ENCODE measurements at regions not wholly inside any gene's neighbourhood (a gene's known extent, or its start where the extent isn't known, plus 50 kb on each side); places are given as distances from the start of the nearest gene placed in this dataset.

DNA sequence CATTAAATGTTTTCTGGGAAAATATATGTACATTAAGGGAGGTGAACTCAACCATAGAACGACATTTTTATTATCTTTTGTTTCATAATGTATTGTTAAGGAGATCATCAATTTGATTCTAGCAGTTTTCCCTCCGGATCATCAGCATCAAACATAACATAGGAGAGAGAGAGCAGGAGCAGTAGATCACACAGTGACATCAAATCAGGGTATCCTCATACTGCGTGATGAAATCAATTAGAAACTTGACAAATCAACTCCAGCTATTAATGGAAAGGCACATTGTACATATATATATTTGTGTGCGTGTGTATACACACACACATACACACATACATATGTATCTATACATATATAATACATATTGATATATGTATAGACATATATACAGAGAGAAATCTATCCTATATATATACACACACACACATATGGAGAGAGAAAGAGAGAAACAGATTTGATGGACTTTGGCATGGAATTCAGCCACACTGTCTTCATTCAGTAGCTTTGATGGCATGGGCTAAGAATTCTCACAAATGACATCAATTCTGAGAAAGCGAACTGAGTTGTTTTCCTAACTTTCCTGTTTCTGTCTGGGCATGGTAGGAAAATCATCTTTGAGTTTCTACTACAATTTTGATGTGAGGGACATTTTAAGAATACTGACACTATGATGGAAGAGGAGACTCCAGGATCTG lies 1302.8 kb upstream of the SEL1L start:
- Histone ChIP-seq H3K9me3 (ENCODE audit: control insufficient read depth in 1 of 2, low read length in 2 of 2) (no peaks in the 10 kb centered on the region), H3K27ac (ENCODE audit: low read length) (no peak overlapping the region), H3K36me3 (ENCODE audit: control insufficient read depth in 1 of 2, insufficient read depth in 2 of 2, low read length in 2 of 2) (no peaks in the 10 kb centered on the region), H3K4me1 (ENCODE audit: control insufficient read depth in 1 of 2, insufficient read depth in 2 of 2, low read length in 2 of 2) (no peaks in the 10 kb centered on the region), H3K4me3 (ENCODE audit: low read depth in 1 of 2, low read length in 2 of 2) (no peak overlapping the region), H3K27me3 (ENCODE audit: low read depth, low read length) (no peaks in the 10 kb centered on the region)

DNA sequence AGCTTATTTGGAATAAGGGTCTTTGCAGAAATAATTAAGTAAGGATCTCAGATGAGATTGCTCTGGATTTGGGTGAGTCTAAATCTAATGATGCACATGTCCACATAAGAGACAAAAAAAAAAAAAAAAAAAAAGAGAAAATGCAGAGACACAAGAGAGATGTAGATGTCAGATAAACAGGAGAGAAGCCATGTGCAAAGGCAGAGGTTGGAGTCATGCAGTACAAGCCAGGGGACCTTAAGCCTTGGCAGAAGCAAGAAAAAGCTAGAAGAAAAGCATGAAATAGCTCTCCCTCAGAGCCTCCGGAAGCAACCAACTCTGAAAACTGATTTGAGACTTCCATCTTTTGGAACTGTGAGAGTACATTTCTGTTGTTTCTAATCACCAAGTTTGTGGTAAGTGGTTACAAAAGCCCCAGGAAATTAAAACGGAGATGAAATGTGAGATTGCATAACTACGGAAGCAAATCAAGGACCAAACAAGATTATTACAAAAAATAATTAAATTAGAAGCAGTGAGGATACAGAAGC lies 1304.0 kb upstream of the SEL1L start:
- H3K4me3 ChIP-seq (ENCODE audit: low read depth in 1 of 2, low read length in 2 of 2): no peak overlapping the region
- no peaks in the 10 kb centered on the region for H3K27me3 ChIP-seq (ENCODE audit: low read depth, low read length)
- H3K36me3 ChIP-seq (ENCODE audit: control insufficient read depth in 1 of 2, insufficient read depth in 2 of 2, low read length in 2 of 2): no peaks in the 10 kb centered on the region
- no peaks in the 10 kb centered on the region for H3K4me1 ChIP-seq (ENCODE audit: control insufficient read depth in 1 of 2, insufficient read depth in 2 of 2, low read length in 2 of 2)
- H3K27ac ChIP-seq (ENCODE audit: low read length): no peak overlapping the region
- no peaks in the 10 kb centered on the region for H3K9me3 ChIP-seq (ENCODE audit: control insufficient read depth in 1 of 2, low read length in 2 of 2)

DNA sequence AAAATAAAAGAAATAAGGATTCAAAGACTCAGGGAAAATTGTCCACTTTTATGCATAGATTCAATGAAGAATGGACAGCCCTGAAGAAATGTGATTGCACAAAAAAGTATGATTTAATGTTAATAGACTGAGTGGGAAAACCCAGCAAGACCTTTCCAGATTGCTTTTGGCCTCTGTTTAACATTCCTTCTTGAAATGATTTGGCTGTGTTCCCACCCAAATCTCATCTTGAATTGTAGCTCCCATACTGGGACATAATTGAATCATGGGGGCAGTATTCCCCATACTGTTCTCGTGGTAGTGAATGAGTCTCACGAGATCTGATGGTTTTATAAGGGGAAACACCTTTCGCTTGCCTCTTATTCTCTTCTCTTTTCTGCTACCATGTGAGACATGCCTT lies 1316.9 kb upstream of the SEL1L start:
- Histone ChIP-seq H3K27me3 (ENCODE audit: low read depth, low read length) (no peaks in the 10 kb centered on the region), H3K9me3 (ENCODE audit: control insufficient read depth in 1 of 2, low read length in 2 of 2) (no peaks in the 10 kb centered on the region), H3K4me3 (ENCODE audit: low read depth in 1 of 2, low read length in 2 of 2) (no peak overlapping the region), H3K4me1 (ENCODE audit: control insufficient read depth in 1 of 2, insufficient read depth in 2 of 2, low read length in 2 of 2) (peaks cover 0 to 9% of the 10 kb centered on the region in 2 donors), H3K36me3 (ENCODE audit: control insufficient read depth in 1 of 2, insufficient read depth in 2 of 2, low read length in 2 of 2) (no peaks in the 10 kb centered on the region), H3K27ac (ENCODE audit: low read length) (no peak overlapping the region)

DNA sequence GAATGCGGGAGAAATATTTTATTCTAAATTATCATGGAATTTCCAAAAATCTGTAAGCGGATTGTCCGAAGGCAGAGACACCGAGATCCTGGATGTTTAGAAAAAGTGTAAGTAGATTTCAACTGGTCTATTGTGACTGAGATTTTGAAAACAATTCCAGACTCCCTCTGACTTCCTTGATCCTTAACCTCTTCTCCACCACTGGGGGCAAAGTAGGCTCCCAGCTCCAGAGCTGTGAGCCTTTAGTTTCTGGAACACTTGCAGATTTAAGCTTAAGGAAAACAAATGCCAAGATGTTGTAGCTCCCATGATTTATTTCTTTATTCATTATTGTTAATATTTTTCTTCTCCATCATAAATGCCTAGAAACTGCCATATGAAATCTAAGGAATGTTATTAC lies 1320.5 kb upstream of the SEL1L start:
- Histone ChIP-seq H3K4me3 (ENCODE audit: low read depth in 1 of 2, low read length in 2 of 2) (no peak overlapping the region), H3K36me3 (ENCODE audit: control insufficient read depth in 1 of 2, insufficient read depth in 2 of 2, low read length in 2 of 2) (no peaks in the 10 kb centered on the region), H3K9me3 (ENCODE audit: control insufficient read depth in 1 of 2, low read length in 2 of 2) (no peaks in the 10 kb centered on the region), H3K27ac (ENCODE audit: low read length) (no peak overlapping the region), H3K4me1 (ENCODE audit: control insufficient read depth in 1 of 2, insufficient read depth in 2 of 2, low read length in 2 of 2) (peaks cover 0 to 16% of the 10 kb centered on the region in 2 donors), H3K27me3 (ENCODE audit: low read depth, low read length) (no peaks in the 10 kb centered on the region)

DNA sequence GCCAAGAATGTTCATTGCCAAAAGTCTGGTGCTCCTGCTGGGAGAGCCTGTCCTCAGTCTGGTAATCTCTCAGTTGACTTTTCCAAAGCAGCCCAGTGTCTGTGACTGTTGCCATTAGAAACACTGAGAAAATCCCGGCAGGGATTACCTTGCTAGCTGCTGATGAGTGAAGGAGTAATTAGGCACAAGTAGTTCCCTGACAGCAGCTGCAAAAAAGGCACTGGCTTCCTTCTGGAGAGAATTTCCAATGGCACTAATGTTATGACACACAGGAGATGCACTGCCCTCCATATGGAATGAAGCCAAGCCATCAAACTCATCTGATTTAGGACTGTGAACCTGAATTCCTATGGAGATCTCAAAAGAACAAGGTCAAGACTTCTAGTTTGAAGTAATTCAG lies 1321.2 kb upstream of the SEL1L start:
- H3K27me3 ChIP-seq (ENCODE audit: low read depth, low read length): no peaks in the 10 kb centered on the region
- H3K36me3 ChIP-seq (ENCODE audit: control insufficient read depth in 1 of 2, insufficient read depth in 2 of 2, low read length in 2 of 2): no peaks in the 10 kb centered on the region
- H3K9me3 ChIP-seq (ENCODE audit: control insufficient read depth in 1 of 2, low read length in 2 of 2): no peaks in the 10 kb centered on the region
- H3K4me3 ChIP-seq (ENCODE audit: low read depth in 1 of 2, low read length in 2 of 2): no peak overlapping the region
- no peak overlapping the region for H3K27ac ChIP-seq (ENCODE audit: low read length)
- H3K4me1 ChIP-seq (ENCODE audit: control insufficient read depth in 1 of 2, insufficient read depth in 2 of 2, low read length in 2 of 2): peaks cover 0 to 16% of the 10 kb centered on the region in 2 donors

DNA sequence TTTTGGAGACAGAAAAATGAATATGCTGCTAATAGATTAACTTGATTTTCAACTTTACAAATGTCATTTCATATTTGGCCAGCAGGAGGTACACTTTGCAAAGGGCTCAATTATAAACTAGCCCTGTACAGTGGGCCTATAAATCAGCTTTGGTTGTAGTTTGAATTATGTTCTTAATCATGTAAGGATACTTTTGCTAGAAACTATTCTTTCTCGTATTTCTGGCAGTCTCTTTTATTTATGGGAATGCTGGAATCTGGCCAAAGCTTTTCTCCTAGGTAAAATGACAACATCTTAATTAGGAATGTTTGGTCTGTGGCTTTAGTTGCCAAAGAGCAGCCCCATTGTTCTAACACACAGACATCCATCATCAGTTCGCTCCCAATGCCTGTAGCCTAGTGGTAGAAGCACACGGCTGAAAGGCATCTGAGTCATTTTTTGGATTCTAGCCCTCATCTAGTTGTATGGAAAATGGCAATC lies 1322.3 kb upstream of the SEL1L start:
- Histone ChIP-seq H3K4me1 (ENCODE audit: control insufficient read depth in 1 of 2, insufficient read depth in 2 of 2, low read length in 2 of 2) (peaks cover 0 to 16% of the 10 kb centered on the region in 2 donors), H3K27ac (ENCODE audit: low read length) (no peak overlapping the region), H3K36me3 (ENCODE audit: control insufficient read depth in 1 of 2, insufficient read depth in 2 of 2, low read length in 2 of 2) (no peaks in the 10 kb centered on the region), H3K4me3 (ENCODE audit: low read depth in 1 of 2, low read length in 2 of 2) (no peak overlapping the region), H3K27me3 (ENCODE audit: low read depth, low read length) (no peaks in the 10 kb centered on the region), H3K9me3 (ENCODE audit: control insufficient read depth in 1 of 2, low read length in 2 of 2) (no peaks in the 10 kb centered on the region)

DNA sequence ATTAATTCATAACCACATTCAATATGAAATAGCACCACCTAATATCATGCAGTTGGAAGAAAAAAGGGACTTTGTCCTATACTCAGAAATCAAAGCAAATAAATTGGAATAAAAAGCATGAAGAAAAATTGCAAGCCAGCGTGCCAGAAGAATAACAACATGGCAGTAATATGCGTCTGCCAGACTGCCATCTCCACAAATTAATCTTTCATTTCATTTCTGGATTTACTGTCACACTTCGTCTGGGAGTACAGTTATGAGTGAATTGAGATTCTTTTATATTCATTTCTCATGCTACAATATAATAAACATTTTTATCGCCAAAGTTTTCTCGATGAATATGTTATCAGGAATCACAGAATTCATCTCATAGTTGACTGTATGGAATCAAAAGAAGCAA lies 1327.7 kb upstream of the SEL1L start:
- Histone ChIP-seq H3K27ac (ENCODE audit: low read length) (no peak overlapping the region), H3K9me3 (ENCODE audit: control insufficient read depth in 1 of 2, low read length in 2 of 2) (peaks cover 5 to 7% of the 10 kb centered on the region in 2 donors), H3K4me3 (ENCODE audit: low read depth in 1 of 2, low read length in 2 of 2) (no peak overlapping the region), H3K4me1 (ENCODE audit: control insufficient read depth in 1 of 2, insufficient read depth in 2 of 2, low read length in 2 of 2) (no peaks in the 10 kb centered on the region), H3K27me3 (ENCODE audit: low read depth, low read length) (no peaks in the 10 kb centered on the region), H3K36me3 (ENCODE audit: control insufficient read depth in 1 of 2, insufficient read depth in 2 of 2, low read length in 2 of 2) (no peaks in the 10 kb centered on the region)

DNA sequence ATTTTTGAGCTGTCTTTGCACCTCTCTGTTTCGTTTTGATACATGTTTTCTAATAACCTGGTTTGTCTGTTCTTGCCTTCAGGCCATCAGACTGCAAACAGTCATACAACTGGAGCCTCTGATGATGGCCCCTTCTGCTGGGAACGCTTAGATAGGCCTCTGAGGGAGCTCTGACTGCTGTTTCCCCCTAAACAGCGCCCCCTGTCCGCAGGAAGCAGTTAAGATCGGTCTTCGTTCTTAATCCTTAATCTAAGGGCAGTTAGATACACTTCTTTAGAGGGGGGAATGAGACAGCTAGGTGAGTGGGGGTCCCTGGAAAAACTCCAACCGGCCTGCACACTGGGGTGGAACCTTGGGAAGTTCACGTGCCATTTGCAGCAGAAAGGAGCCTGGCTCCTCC lies 1338.8 kb upstream of the SEL1L start:
- Histone ChIP-seq H3K4me1 (ENCODE audit: control insufficient read depth in 1 of 2, insufficient read depth in 2 of 2, low read length in 2 of 2) (no peaks in the 10 kb centered on the region), H3K4me3 (ENCODE audit: low read depth in 1 of 2, low read length in 2 of 2) (no peak overlapping the region), H3K9me3 (ENCODE audit: control insufficient read depth in 1 of 2, low read length in 2 of 2) (peaks cover 0 to 2% of the 10 kb centered on the region in 2 donors), H3K27ac (ENCODE audit: low read length) (no peak overlapping the region), H3K27me3 (ENCODE audit: low read depth, low read length) (no peaks in the 10 kb centered on the region), H3K36me3 (ENCODE audit: control insufficient read depth in 1 of 2, insufficient read depth in 2 of 2, low read length in 2 of 2) (no peaks in the 10 kb centered on the region)

DNA sequence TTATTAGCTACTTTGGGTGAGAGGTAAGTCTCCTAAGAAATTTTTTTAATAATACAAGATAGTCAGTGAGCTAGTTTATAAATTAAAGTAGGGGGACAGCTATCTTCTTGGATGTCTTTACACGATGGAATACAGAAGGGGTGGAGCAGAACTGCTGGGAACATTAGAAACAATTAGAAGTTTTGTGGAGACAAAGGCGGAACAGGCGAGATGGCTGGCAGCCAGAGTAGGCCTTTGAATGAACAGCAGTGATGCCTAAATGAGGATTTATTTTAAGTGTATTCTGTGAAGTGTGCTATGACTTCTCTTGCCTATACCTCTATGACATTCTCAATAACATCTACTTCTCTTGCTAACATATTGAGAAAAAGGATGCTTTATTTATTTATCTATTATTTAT lies 1345.3 kb upstream of the SEL1L start:
- Histone ChIP-seq H3K27ac (ENCODE audit: low read length) (no peak overlapping the region), H3K4me1 (ENCODE audit: control insufficient read depth in 1 of 2, insufficient read depth in 2 of 2, low read length in 2 of 2) (no peaks in the 10 kb centered on the region), H3K4me3 (ENCODE audit: low read depth in 1 of 2, low read length in 2 of 2) (no peak overlapping the region), H3K27me3 (ENCODE audit: low read depth, low read length) (no peaks in the 10 kb centered on the region), H3K9me3 (ENCODE audit: control insufficient read depth in 1 of 2, low read length in 2 of 2) (peaks cover 0 to 2% of the 10 kb centered on the region in 2 donors), H3K36me3 (ENCODE audit: control insufficient read depth in 1 of 2, insufficient read depth in 2 of 2, low read length in 2 of 2) (no peaks in the 10 kb centered on the region)

DNA sequence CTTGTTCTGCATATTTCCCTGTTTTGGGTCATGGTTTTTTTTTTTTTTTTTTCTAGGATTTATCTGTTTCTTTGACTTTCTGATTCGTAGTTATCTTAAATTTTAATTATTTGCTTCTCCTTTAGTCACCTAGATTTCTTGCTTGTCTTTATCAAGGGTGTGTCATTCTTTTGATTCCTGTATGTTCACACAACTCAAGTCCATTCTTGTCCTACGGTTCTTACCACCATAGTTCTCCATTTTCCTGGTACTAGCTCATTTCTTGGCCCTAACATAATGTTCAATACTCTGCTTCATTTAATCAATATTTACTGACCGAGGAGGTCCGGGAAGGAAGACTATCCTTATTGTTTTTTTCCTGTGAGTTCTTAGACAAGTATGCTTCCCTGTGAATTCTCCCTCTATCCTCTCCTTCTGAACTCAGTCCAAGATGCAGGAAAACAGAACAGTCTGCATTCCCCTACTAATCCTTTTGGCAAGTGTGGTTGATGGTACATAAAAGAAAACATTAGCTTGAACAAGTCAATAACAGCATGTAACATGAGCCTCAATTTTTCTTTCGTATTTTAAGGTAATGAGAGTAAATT lies 1346.4 kb upstream of the SEL1L start:
- Histone ChIP-seq H3K9me3 (ENCODE audit: control insufficient read depth in 1 of 2, low read length in 2 of 2) (peaks cover 0 to 2% of the 10 kb centered on the region in 2 donors), H3K4me1 (ENCODE audit: control insufficient read depth in 1 of 2, insufficient read depth in 2 of 2, low read length in 2 of 2) (no peaks in the 10 kb centered on the region), H3K27me3 (ENCODE audit: low read depth, low read length) (no peaks in the 10 kb centered on the region), H3K27ac (ENCODE audit: low read length) (no peak overlapping the region), H3K36me3 (ENCODE audit: control insufficient read depth in 1 of 2, insufficient read depth in 2 of 2, low read length in 2 of 2) (no peaks in the 10 kb centered on the region), H3K4me3 (ENCODE audit: low read depth in 1 of 2, low read length in 2 of 2) (no peak overlapping the region)

DNA sequence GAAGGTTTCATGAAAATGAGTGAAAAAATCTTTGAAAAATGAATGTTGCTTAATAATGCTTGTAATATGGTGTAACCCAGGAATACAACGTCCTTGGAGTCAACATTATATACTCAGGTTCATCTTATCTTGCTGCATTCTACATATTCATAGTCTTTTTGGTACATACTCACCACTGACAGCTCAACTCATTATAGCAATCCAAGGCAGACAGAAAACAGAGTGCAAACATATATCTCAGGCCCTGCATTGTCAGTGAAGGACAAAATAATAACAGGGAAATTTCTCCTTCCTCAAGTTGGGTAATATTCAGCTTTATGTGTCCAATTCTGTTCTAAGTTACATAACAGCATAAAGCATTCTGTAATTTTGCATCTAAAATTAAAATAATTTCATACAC lies 1353.0 kb upstream of the SEL1L start:
- Histone ChIP-seq H3K9me3 (ENCODE audit: control insufficient read depth in 1 of 2, low read length in 2 of 2) (no peaks in the 10 kb centered on the region), H3K27me3 (ENCODE audit: low read depth, low read length) (no peaks in the 10 kb centered on the region), H3K4me3 (ENCODE audit: low read depth in 1 of 2, low read length in 2 of 2) (no peak overlapping the region), H3K4me1 (ENCODE audit: control insufficient read depth in 1 of 2, insufficient read depth in 2 of 2, low read length in 2 of 2) (no peaks in the 10 kb centered on the region), H3K27ac (ENCODE audit: low read length) (no peak overlapping the region), H3K36me3 (ENCODE audit: control insufficient read depth in 1 of 2, insufficient read depth in 2 of 2, low read length in 2 of 2) (no peaks in the 10 kb centered on the region)
